ENCODE measurements at regions not wholly inside any gene's neighbourhood (a gene's known extent, or its start where the extent isn't known, plus 50 kb on each side); places are given as distances from the start of the nearest gene placed in this dataset.
A peak's percentile ranks its signal among the peaks of the same experiment; 100 is the strongest.
"Not testable (repeated sequence)": the region's sequence is repeated elsewhere in the genome, so short reads cannot be mapped to it uniquely, and the experiment has no call there.

DNA sequence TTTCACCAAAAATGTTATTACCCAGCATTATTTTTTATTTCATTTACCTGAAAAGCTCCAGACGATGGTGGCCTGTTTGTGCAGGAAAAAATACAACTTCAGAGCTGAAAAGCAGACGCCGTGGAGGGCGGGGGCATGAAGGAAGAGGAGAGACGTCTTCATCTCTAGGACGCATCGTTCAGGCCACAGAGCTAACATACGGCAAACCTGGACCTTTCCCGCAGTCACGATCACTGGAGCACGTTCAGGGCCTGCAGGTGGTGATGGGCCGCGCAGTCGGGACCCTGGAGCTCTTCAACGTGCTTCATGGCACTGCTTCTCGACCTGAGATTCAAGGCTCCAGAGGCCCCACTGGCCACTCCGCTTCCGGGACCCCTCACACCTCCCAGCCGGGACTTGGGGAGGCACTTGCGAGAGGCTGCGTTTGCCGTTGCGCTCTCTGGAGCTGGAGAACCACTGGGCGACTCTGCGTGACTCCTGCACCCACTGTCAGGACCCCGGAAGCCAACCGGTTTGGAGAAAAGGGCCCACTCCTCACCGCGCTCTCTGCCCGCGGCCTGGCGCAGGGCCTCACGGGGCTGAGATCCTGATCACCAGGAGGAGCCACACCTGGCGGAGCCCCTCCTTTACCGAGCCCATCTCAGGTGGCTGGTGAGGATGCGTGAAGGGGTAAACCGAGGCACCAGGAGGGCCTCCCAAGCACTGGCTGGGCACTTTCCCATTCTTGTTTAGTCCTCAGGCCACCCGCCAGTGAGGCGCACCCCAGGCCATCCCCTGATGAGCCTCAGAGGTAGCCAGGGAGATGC, 164.4 kb upstream of the AFDN start:
- DNase-seq (ENCODE audit: low spot score), result no peak

DNA sequence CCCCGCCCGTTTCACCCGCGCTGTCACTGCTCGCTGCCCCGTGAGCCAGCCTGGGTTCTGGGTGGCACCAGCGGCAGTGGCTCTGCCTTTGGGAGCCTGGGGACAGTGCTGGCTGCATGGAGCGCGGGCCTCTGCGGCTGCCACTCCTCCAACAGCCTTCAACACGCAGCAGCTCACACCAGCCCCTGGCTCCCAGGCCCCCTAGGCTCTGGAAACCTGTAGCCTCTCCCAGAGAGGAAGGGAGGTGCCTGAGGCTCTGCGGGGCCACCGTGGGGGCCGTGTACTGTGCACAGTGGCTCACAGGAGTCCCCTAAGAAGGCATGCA, 163.9 kb upstream of the AFDN start:
- DNase-seq (ENCODE audit: low spot score), result no peak

DNA sequence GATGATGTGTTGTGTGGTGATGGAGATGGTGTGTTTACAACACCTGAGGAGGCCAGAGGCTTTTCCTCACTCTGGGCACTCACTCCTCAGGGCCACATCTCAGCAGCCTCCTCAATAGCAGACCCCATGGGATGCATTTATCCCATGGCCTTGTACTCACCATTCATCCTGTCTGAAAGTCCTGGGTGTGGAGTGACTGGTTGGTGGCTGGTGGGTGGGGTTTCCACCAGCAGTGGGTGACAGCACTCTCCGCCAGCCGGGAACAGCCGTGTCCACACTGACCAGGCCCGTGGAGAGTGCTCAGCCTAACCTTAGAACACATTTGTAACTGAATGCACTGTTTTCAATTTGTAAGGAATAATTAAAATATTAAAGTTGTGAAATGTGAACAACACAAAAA, 163.4 kb upstream of the AFDN start:
- DNase-seq (ENCODE audit: low spot score), result no peak

DNA sequence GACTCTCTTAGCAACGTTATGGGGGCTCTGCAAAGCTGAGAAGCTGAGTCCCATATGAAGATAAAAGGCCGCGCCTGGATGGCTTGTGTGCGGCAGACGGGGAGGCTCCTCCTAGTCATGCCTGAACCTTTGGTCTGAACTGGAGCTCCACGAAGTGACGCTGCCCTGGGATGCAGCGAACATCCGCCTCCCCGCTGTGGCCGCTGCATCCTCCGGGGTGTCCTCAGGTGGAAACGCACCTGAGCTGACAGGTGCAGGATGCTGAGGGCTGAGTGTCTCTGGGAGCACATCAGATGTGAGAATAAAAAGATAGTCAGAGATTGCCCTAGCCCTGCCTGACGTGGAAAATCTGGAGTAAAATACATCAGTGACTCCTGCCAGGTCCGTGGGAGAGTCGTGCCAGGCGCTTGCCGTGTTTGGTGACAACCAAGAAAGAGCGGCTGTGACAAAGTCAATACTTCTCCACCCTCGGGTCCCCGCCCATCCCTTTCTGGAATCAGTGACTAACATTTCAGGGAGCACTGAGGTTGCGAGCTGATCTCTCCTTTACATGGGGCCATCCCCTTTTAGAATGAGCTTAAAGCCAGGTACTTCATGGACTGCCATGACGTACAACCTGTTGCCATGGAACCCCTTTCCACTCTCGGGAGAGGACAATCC, 162.8 kb upstream of the AFDN start:
- no peak for DNase-seq (ENCODE audit: low spot score)

DNA sequence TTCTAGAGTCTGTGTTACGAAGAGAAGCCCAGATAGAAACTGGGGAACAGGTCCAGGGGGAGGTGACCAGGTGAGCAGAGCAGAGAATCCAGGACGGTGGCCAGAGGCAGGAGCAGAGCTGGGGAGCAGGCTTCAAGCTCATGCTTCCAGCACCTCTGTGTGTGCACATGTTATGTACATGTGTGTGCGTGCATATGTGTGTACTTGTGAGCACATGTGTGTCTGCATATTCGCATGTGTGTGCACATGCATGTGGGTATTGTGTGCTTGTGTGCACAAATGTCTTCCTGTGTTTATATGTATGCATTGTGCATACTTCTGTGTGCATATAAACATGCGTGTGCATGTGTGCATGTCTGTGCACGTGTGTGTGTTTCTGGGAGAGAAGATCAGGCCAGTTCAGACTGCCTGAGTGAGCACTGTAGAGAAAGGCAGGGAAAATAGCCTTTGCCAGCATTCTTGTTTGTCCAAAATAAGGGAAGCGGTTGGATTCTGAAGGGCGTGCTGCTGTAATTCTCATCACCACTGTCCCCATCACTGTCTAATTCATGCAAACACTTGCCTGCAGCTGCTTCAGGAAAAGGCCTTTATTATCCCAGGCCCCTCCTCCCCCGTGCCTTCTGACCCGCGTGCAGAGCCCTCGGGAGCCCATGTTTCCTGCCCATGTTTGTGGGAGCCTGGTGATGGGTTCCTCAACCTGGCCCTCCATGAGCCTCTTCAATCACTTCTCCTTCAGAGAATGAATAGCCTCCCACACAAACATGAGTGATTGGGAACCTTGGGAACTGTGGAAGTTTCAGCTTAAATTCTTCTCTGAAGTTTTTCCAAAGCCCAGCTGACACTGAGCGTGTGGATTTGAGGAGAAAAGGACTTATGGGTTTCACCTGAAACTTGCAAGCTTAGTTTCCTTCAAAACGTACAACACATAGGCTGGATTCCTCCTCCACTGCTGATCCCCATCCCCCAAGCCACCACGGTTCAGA, 161.7 kb upstream of the AFDN start:
- peak; percentile 69 for DNase-seq (ENCODE audit: low spot score)

DNA sequence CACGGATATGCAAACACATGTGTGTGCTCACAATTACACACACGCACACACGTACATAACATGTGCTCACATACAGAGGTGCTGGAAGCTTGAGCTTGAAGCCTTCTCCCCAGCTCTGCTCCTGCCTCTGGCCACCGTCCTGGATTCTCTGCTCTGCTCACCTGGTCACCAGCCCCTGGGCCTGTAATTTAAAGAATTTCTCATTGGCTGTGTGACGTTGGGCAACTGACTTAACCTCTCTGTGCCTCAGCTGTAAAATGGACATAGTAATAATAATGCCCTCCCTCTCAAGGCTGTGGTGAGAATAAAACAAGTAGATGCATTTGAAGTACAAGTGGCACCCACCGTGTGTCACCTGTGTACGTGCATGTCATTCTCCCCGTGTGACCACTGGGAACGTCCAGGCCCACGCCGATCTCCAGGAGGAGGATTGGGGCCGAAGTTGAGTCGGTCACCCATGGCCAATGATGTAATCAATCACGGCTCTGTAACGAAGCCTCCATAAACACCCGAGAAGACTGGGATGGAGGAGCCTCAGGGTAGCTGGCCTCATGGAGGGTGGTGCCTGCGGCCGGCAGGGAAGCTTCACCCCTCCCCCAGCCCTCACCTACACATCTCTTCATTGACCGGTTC, 160.9 kb upstream of the AFDN start:
- no peak for DNase-seq (ENCODE audit: low spot score)

DNA sequence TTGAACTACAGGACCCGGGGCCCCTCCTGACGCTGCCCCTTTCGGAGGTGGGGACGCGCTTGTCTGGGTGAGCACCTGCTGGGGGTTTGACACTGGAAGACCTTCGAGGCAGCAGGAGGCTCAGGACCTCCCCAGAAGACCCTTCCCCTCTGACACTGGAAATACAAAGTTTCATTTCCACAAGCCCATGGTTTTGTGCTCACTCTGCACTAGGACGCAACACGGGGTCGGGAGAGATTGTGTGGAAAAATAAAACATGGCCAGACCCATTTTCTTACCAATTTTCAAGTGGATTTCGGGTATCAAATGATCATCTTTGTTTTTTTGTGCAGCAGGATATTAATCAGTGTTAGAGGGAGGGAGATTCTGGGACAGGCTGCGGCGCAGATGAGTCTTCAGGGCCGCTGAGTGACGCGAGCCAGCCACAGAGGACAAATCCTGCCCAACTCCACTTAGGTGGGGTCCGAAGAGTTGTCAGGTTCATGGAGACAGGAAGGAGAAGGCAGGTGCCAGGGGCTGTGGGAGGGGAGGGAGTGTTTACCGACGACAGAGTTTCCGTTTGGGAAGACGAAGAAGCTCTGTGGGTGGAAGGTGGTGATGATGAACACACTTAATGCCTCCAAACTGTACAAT, 160.0 kb upstream of the AFDN start:
- DNase-seq (ENCODE audit: low spot score), result no peak

DNA sequence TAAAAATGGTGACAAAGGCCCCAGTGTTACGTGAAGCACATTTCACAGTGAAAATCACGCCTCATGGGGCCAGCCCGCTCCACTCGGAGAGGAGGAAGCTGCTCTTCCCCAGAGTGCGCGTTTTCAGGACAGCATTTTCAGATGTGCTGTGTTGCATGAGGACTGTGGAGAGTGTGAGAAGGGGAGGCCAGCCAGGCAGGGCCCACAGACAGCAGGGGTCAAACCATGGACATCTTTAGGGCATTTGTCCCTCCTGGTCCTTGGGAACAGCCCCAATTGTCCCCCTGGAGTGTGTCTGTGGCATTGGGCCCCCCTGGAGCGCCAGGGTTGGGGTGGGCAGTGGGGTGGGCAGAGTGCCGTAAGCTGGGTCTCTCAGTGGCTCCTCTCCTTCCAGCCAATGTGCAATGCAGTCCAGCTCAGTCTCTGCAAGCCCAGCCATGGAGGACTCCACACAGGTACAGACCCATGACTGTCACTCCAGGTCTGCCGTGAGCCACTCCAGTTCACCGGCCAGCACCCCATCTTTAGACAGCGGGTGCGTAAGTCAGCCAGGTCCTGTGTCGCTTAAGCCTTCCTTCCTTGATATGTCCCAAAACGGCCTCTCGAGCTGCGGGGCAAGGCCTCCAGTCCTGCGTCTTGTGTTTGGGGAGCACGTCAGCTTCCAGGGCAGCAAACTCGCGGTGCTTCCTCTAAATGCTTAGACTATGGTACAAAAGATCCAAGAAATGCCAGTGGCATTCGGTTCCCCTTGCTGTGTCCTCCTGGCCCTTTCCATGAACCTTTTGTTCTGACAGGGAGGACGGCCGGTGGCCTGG, 159.3 kb upstream of the AFDN start:
- DNase-seq (ENCODE audit: low spot score), result no peak

DNA sequence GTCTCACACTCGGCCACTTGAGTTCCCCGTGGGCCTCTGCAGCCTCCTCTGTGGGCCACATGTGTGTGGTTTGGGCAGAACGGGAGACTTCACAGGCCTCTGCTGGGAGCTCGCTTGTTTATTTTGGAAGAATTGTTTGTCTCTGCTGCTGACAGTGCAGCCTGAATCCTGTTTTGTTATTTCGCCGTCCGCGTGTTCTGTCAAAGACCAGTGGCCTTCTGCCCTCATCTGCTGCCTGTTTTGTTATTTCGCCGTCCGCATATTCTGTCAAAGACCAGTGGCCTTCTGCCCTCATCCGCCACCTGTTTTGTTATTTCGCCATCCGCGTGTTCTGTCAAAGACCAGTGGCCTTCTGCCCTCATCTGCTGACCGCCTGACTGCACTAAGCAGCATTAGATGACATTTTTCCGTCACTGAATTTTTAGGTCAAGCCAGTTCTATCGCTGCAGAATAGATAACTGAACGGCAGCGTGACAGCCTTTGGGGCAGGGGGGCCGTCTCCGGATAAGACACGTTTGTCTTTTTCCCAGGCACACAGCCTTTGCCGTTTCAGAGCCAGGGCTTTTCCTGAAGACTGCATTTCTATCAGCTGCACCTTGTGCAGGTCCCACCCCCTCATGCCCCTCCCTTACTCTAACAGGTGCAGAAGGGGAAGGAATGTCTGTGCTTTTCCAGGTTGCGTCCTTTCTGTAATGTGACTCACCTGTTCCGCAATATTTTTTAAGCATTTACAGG, 158.5 kb upstream of the AFDN start:
- peak; percentile 20 for DNase-seq (ENCODE audit: low spot score)

DNA sequence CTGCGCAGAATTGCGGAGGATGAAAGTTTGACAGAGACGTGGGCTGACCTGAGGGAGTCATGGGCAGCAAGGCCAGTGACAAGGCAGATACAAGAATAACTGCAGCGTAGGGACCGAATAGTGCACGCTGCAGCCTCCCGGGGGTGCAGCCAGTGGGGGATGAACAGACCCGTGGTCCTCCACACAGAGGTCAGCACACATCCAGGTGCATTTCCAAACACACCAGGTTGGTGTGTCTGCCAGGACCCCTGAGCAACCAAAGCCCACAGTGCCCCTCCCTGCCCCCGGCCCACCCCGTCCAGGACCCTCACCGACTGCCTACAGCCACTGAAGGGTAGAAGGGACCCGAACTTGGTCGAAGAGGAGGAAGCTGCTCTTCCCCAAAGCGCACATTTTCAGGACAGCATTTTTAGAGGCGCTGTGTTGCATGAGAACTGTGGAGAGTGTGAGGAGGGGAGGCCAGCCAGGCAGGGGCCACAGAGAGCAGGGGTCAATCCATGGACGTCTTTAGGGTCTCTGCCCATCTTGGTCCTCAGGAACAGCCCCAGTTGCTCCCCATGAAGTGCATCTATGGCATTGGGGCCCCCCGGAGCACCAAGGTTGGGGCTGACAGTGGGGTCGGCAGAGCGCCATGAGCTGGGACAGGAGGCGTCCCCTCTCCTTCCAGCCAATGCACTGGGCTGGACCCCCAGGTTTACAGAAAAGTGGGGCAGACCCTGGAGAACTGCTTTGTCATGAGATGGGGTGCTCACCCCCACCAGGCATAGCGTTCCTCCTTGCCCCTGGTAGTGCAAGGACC, 157.8 kb upstream of the AFDN start:
- DNase-seq (ENCODE audit: low spot score), result no peak

DNA sequence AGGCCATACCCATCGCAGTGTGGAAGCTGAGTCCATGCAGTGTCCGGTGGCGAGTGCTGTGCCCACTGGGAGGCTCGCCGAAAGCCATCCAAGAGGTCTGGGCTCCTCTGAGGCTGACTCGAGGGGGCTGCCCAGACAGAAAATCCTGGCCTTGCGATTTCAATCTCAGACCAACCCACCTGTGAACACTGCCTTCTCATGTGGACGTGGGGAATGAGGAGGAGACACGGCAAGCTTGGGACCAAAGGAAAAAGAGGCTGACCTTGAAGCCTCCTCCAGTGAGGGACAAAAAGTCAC, 157.2 kb upstream of the AFDN start:
- DNase-seq (ENCODE audit: low spot score), result no peak

DNA sequence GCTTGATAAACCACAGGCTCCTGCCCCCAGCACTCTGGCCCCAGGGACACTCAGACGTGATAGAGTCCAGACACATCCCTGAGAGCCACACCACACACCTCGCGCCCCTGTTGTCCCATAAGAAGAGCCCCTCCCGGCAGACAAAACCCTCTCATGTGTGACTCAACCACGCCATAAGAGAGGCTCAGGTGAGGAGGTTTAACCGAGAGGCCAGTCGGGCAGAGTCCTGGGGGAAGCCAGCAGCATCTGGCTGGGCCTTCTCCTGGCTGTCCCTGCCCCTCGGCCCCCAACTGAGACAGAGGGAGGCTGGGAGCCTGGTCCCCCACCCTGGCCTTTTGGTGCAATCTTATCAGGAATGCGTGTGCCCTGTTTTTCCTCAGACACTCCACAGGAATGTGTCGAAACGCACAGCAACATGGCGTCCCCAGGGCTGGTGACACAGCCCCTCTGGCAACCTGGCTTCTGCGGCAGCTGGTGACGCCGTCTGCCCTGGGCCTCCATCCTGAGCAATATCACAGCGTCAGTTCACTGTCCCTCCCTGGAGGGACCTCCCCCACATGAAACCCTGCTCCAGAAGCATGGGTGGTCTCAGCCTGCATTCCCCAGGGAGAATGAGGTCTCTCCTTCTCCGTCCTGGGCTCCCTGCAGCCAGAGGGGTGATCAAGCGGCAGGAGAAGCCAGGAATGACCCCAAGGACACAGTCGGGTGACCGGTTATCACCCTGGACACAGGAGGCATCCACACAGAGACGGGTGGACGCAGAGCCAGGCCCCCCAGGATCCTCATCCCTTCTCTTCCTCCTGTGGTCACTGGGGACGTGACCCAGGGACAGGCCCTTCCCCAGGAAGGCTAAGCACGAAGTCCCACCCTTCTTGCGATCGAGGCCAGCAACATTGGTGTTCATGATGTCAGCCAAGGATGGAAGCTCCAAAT, 156.6 kb upstream of the AFDN start:
- no peak for DNase-seq (ENCODE audit: low spot score)

DNA sequence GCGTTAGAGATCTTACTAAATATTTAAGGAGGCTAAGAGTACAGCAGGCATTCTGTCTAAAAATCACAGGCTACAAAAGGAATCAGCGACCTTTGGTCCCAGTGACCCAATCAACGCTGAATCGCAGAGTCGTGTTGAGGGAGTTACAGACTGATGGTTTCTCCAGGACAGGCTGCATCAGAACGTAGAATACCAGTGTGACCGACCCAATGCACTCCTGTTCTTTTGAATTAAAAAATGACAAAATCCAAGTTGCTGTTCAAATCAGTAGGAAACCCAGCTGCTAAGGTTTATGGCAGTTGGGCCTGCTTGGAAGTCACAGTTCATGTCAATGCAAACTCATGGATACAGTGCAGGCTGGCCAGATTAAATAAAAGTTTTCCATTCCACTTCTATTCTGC, 155.8 kb upstream of the AFDN start:
- no peak for DNase-seq (ENCODE audit: low spot score)

DNA sequence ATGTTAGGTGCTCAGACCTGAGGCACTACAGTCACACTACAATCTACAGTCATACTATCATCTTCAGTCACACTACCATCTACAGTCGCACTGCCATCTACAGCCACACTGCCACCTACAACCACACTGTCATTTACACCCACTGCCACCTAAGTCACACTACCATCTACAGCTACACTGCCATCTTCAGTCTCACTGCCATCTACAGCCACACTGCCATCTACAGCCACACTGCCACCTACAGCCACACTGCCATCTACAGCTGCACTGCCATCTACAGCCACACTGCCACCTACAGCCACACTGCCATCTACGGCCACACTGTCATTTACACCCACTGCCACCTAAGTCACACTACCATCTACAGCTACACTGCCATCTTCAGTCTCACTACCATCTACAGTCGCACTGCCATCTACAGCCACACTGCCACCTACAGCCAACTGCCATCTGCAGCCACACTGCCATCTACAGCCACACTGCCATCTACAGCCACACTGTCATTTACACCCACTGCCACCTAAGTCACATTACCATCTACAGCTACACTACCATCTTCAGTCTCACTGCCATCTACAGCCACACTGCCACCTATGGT, 155.2 kb upstream of the AFDN start:
- not testable (repeated sequence) for DNase-seq (ENCODE audit: low spot score)

DNA sequence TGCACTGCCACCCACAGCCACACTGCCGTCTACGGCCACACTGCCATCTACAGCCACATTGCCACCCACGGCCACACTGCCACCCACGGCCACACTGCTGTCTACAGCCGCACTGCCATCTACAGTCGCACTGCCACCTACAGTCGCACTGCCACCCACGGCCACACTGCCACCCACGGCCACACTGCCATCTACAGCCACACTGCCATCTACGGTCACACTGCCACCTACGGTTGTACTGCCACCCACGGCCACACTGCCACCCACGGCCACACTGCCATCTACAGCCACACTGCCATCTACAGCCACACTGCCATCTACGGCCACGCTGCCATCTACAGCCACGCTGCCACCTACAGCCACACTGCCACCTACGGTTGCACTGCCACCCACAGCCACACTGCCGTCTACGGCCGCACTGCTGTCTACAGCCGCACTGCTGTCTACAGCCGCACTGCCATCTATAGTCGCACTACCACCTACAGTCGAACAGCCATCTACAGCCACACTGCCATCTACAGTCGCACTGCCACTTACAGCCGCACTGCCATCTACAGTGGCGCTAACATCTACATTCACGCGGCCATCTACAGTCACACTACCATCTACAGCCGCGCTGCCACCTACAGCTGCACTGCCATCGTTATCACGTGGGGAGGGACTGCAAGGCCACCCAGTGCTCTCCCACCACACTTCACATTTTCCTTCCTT, 154.6 kb upstream of the AFDN start:
- no peak for DNase-seq (ENCODE audit: low spot score)

DNA sequence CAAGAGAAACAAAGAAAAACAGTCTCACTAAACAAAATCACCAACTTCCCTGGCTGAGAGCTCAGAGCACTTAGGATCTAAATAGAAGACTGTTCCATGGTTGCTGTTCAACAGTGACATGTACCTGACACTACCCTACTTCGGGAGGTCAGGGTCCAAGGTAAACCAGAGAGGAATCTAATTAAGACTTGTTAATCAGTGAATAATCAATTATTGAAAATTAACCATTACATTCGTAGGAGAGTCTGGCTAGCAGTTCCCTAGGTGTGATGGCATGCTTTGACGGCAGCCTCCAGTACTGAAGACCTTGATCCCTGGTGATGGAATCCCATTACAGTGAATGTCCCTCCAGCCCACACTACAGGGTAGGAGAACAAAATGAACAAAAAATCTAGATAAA, 154.0 kb upstream of the AFDN start:
- DNase-seq (ENCODE audit: low spot score), result no peak

DNA sequence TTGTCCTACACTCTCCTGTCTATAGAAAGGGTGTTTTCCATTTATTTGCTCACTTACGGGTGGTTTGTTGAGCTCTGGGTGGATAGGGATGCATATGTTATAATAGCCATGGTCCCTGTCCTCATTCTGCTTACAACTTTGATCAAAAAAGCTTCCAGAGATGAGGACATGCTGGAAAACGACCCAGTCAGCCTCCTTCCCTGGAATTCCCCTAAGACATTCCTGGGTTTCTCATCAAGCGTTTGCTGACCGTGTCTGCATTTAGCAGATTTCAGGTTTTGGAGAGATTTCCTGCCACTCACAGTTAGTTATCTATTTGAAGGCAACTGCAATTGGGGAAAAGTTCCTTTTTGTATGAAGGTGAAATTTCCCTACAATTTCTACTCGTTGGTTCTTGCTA, 152.8 kb upstream of the AFDN start:
- DNase-seq (ENCODE audit: low spot score), result no peak

Measured in pons (tissue), 1 donor.